Type B pancreatic cell (in vitro differentiated cells): ENCODE measurements at regions not wholly inside any gene's neighbourhood (a gene's known extent, or its start where the extent isn't known, plus 50 kb on each side); places are given as distances from the start of the nearest gene placed in this dataset.

Source experiments
- DNase-seq: peaks from one replicate; pipeline ENCODE4 v3.0.0; 2021; ENCODE audit warnings: mixed read lengths; ENCODE audit not compliant: unreplicated experiment; ENCODE audit errors: extremely low spot score
- H3K27ac Mint-ChIP-seq: 2 replicates; pipeline ENCODE4 v1.8.0; 2021; ENCODE audit warnings: mild to moderate bottlenecking, mixed read lengths
- H3K27me3 Mint-ChIP-seq: 2 replicates; pipeline ENCODE4 v1.8.0; 2021; ENCODE audit warnings: mixed read lengths
- H3K36me3 Mint-ChIP-seq: 2 replicates; pipeline ENCODE4 v1.8.0; 2021; ENCODE audit warnings: mixed read lengths
- H3K4me1 Mint-ChIP-seq: one replicate; pipeline ENCODE4 v1.8.0; 2021; ENCODE audit warnings: mixed read lengths; ENCODE audit not compliant: unreplicated experiment
- H3K4me3 Mint-ChIP-seq: 2 replicates; pipeline ENCODE4 v1.8.0; 2021; ENCODE audit warnings: mild to moderate bottlenecking, mixed read lengths
- H3K9me3 Mint-ChIP-seq: 2 replicates; pipeline ENCODE4 v1.8.0; 2021; ENCODE audit warnings: mixed read lengths
- TF ChIP-seq, protein P1 (sequence below): fragments of 200-600 bp; sonication (generic); conservative IDR thresholded peaks from 2 replicates; pipeline ENCODE4 v1.5.0; 2021; ENCODE audit warnings: antibody characterized with exemption, mild to moderate bottlenecking

DNA sequence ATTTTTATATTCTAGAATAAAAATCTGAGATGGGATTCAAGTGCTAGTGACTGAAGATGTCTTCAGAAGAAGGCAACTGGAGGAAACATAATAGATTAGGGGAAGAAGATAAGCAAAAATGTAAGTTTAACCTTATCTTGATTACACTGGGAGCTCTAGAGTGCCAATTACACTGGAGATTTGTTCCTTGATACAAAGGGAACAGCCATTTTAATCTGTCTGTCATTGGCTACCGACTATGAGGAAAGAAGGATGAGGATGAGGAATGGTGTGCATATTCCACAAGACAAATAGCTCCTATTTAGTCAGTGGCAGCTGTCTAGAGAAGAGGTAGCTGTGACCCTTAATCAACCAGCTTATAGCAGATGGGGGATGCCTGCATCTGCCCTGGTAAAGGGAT is 1034.5 kb upstream of the IGFBP7 start:
- no peak overlapping the region for H3K27ac Mint-ChIP-seq
- no peaks in the 10 kb centered on the region for H3K36me3 Mint-ChIP-seq
- TF ChIP-seq, protein P1, sequence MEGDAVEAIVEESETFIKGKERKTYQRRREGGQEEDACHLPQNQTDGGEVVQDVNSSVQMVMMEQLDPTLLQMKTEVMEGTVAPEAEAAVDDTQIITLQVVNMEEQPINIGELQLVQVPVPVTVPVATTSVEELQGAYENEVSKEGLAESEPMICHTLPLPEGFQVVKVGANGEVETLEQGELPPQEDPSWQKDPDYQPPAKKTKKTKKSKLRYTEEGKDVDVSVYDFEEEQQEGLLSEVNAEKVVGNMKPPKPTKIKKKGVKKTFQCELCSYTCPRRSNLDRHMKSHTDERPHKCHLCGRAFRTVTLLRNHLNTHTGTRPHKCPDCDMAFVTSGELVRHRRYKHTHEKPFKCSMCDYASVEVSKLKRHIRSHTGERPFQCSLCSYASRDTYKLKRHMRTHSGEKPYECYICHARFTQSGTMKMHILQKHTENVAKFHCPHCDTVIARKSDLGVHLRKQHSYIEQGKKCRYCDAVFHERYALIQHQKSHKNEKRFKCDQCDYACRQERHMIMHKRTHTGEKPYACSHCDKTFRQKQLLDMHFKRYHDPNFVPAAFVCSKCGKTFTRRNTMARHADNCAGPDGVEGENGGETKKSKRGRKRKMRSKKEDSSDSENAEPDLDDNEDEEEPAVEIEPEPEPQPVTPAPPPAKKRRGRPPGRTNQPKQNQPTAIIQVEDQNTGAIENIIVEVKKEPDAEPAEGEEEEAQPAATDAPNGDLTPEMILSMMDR = no peak
- no peaks in the 10 kb centered on the region for H3K9me3 Mint-ChIP-seq
- no peak overlapping the region for H3K4me3 Mint-ChIP-seq
- no peaks in the 10 kb centered on the region for H3K27me3 Mint-ChIP-seq
- no peak for DNase-seq
- no peaks in the 10 kb centered on the region for H3K4me1 Mint-ChIP-seq

GRCh38 chr4:58138786-58139668 is 1028.8 kb upstream of the IGFBP7 start:
- no peaks in the 10 kb centered on the region for H3K27me3 Mint-ChIP-seq
- no peaks in the 10 kb centered on the region for H3K36me3 Mint-ChIP-seq
- H3K9me3 Mint-ChIP-seq = no peaks in the 10 kb centered on the region
- H3K4me1 Mint-ChIP-seq = peaks cover 4% of the 10 kb centered on the region
- H3K27ac Mint-ChIP-seq = no peak overlapping the region
- no peak for DNase-seq
- no peak overlapping the region for H3K4me3 Mint-ChIP-seq
- TF ChIP-seq, protein P1 = no peak

DNA sequence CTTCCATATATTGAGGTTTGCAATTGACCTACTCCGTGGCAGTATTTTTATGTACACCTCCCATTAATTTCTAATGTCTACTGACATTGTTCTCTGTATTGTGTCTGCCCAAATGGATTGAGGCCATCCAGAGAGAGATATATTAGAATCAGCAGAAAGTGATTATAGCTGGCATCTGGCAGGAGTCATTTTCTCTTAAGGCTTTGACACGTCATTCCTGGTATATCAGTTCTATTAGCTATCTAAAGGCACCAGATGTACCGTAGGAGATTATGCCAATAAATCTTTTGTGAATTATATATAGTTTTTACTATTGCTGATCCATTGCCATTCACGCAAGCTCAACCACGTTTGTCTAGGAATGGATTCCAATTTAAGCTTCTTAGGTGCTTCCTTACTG is 1026.4 kb upstream of the IGFBP7 start:
- no peaks in the 10 kb centered on the region for H3K9me3 Mint-ChIP-seq
- no peak overlapping the region for H3K27ac Mint-ChIP-seq
- TF ChIP-seq, protein P1 = no peak
- H3K4me3 Mint-ChIP-seq = no peak overlapping the region
- no peak for DNase-seq
- peaks cover 4% of the 10 kb centered on the region for H3K4me1 Mint-ChIP-seq
- H3K27me3 Mint-ChIP-seq = no peaks in the 10 kb centered on the region
- no peaks in the 10 kb centered on the region for H3K36me3 Mint-ChIP-seq

DNA sequence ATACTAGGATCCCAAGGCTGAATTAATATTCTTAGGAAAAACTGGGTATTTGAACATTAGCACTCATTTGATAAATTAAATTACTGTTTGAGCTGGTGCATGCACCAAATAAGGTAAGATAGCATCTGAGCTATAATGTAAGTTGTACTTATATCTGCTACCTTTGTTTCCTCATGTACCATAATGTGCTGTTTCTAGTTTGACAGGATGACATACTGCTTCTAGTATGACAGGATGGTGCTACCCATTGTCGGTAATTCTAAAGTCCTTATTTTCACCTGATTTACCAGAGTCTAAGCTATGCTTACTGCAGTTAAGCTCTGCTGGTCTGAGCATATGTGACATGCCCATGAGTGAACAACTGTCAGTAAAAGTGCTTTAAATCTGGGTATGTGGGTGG is 1017.5 kb upstream of the IGFBP7 start:
- Mint-ChIP-seq H3K4me1 (no peaks in the 10 kb centered on the region), H3K4me3 (no peak overlapping the region), H3K36me3 (no peaks in the 10 kb centered on the region), H3K27me3 (no peaks in the 10 kb centered on the region), H3K27ac (no peak overlapping the region), H3K9me3 (no peaks in the 10 kb centered on the region)
- TF ChIP-seq, protein P1 = no peak
- no peak for DNase-seq

GRCh38 chr4:58119298-58119697 is 1009.1 kb upstream of the IGFBP7 start:
- no peak for DNase-seq

More at GRCh38 chr4:58119298-58119697, 1009.1 kb upstream of the IGFBP7 start:
- Mint-ChIP-seq H3K4me3 (no peak overlapping the region), H3K9me3 (no peaks in the 10 kb centered on the region), H3K4me1 (no peaks in the 10 kb centered on the region), H3K27me3 (no peaks in the 10 kb centered on the region), H3K36me3 (no peaks in the 10 kb centered on the region), H3K27ac (no peak overlapping the region)
- TF ChIP-seq, protein P1 = no peak
